GM12892 (cell line): ENCODE measurements at regions not wholly inside any gene's neighbourhood (a gene's known extent, or its start where the extent isn't known, plus 50 kb on each side); places are given as distances from the start of the nearest gene placed in this dataset.

Source experiments
- POLR2A ChIP-seq: IDR thresholded peaks from 2 replicates; pipeline ENCODE4 v1.6.1; 2011; ENCODE audit warnings: low read depth, low read length, control low read depth
- TAF1 ChIP-seq: IDR thresholded peaks from 2 replicates; pipeline ENCODE4 v1.6.1; 2011; ENCODE audit warnings: low read depth, mild to moderate bottlenecking, control low read depth, low read length, borderline replicate concordance

DNA sequence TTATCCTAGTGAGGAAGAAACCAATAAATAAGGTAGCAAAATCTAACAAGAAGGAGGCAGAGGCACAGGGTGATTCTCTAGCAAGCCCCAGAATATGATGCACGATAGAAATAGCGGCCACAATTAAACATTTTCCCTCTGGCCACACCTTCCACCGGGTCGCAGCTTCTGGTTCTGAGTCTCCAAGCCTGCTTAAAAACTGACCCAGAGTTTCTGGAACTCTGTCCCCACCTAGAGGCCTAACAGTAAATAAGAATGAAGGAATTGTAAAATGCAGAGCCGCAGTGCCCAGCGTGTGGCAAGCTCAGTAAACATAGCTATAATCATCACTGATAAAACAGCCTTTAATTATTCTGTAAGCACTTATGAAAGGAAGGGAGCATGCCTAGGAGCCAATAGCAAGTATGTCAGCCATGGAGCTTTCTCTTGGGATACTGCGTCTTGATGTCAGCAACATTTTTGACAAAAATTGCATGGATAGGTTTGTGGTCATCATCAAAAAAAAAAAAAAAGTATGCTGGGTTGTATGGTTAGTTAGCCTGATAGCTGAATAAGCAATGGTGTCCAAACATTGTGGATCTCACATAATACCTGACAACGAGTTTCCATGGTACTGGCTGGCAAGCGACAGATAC lies 465.5 kb downstream of the DNAH5 start:
- no peak for TF ChIP-seq TAF1
- TF ChIP-seq POLR2A = no peak
